Pancreas (tissue), 10 donors: ENCODE measurements at regions not wholly inside any gene's neighbourhood (a gene's known extent, or its start where the extent isn't known, plus 50 kb on each side); places are given as distances from the start of the nearest gene placed in this dataset.

Source experiments
- ATAC-seq, 4 donors: fragments of 200-7000 bp; cut with Tn5 transposase; one replicate each; pipeline versions ENCODE4 v1.8.0 to v1.9.1; 2020; ENCODE audit warnings: mild to moderate bottlenecking in 4 of 4, moderate library complexity in 4 of 4
- DNase-seq, 6 donors: peaks; one replicate each; pipeline ENCODE4 v3.0.0-alpha.2; 2020
- FAIRE-seq: peaks from 2 replicates; lab custom pipeline; 2012; peaks lifted over from hg19 to GRCh38; lab: Jason Lieb, UNC
- H3K27ac ChIP-seq, 4 donors: fragments of 200-600 bp; sonication (generic); 1 replicate in 3 of 4; 2 replicates in 1 of 4; pipeline versions ENCODE4 v1.5.0 to v1.8.0; 2020
- H3K27me3 ChIP-seq, 4 donors: fragments of 200-600 bp; one replicate each; pipeline ENCODE4 v1.8.0; 2021
- H3K36me3 ChIP-seq, 3 donors: fragments of 200-600 bp; sonication (generic) in 1 of 3; one replicate each; pipeline versions ENCODE4 v1.5.0 to v1.8.0; 2020 to 2021
- H3K4me1 ChIP-seq, 3 donors: fragments of 200-600 bp; one replicate each; pipeline ENCODE4 v1.8.0; 2021
- H3K4me3 ChIP-seq, 4 donors: fragments of 200-600 bp; sonication (generic) in 2 of 4; one replicate each; pipeline versions ENCODE4 v1.5.0 to v1.8.0; 2020 to 2021
- H3K9me3 ChIP-seq, 4 donors: fragments of 200-600 bp; one replicate each; pipeline ENCODE4 v1.8.0; 2021
- whole genome bisulfite sequencing, 2 donors: extraction: QIAGEN DNeasy Blood & Tissue Kit; methylation state at CpG; one replicate each; pipeline ENCODE4 v1.1.7; 2013; 5-methylcytosine and 5-hydroxymethylcytosine counted together
- intact Hi-C, 3 donors: fragments of 100-400 bp; cut with DNase I; formaldehyde crosslinking; loops; one replicate each; pipeline versions ENCODE4 v1.11.1 to v1.14.2; 2022
- TF ChIP-seq, protein P1 (sequence below), 4 donors: fragments of 200-600 bp; sonication (generic) in 3 of 4; IDR thresholded peaks; one replicate each; pipeline versions ENCODE4 v1.5.0 to v1.8.0; 2021; ENCODE audit warnings: antibody characterized with exemption in 4 of 4
- donor health status: healthy with polysubstance abuse.
- donor health status: DM: no; HTN: no; CAD: no; lungs with moderate emphysema.
- donor health status: DM: no; HTN: no; CAD: no.
- donor health status: control.
- donor health status: control.
- donor health status: Bipolar disorder and iron deficiency.
- donor health status: DM: yes; HTN: yes; CAD: no.
- donor health status: DM: no; HTN: no; CAD: no.
- donor health status: DM: no; HTN: no; CAD: no.
- donor health status: DM: yes; HTN: yes; CAD: no.

DNA sequence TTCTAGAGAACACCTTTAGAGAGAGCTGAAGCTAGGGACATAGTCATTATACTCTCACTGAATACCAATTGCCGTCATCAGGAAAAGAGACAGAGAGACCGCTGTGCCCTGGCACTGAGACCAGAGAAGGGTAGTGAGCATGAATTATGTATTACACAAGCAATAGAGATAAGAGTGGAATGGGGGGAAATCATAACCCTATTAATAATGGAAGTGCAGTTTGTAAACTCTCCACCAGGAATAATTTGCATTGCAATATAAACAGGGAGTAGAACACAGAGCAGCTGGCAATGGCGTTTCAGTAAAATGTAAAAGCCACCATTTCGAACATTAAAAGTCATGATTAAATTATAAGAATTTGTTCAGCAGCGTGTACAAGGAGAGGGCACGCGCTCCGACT is 244.5 kb downstream of the MAFB start:
- DNase-seq (no peak), ATAC-seq (no peak), FAIRE-seq (no peak)
- Histone ChIP-seq H3K4me1 (no peaks in the 10 kb centered on the region), H3K27ac (no peak overlapping the region), H3K36me3 (no peaks in the 10 kb centered on the region), H3K4me3 (no peak overlapping the region), H3K27me3 (no peaks in the 10 kb centered on the region), H3K9me3 (no peaks in the 10 kb centered on the region)
- TF ChIP-seq, protein P1, sequence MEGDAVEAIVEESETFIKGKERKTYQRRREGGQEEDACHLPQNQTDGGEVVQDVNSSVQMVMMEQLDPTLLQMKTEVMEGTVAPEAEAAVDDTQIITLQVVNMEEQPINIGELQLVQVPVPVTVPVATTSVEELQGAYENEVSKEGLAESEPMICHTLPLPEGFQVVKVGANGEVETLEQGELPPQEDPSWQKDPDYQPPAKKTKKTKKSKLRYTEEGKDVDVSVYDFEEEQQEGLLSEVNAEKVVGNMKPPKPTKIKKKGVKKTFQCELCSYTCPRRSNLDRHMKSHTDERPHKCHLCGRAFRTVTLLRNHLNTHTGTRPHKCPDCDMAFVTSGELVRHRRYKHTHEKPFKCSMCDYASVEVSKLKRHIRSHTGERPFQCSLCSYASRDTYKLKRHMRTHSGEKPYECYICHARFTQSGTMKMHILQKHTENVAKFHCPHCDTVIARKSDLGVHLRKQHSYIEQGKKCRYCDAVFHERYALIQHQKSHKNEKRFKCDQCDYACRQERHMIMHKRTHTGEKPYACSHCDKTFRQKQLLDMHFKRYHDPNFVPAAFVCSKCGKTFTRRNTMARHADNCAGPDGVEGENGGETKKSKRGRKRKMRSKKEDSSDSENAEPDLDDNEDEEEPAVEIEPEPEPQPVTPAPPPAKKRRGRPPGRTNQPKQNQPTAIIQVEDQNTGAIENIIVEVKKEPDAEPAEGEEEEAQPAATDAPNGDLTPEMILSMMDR (IDR thresholded peaks at IDR 0.05), result no peak
- WGBS, 2 donors, result 67 to 76% methylated on average over 8 of the region's 8 CpGs
- intact Hi-C loops, result no loop called here

DNA sequence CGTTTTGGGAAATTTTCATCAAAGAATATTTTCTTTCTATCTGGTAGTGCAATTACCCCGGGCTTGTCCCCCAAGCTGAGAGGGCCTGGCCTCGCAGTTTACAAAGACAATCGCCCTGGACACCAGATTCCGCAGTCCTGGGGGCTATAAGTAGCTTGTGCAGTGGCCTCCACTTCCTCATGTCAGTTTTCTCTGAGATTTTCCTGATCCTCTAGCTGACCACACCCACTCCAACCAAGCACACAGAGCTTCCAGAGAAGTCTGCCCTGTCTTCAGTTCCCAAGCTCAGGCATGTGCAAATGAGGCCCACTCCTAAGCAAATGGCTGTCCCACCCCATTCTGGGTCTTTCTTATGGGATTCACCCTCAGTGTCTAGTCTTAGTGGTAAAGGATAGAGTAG is 245.3 kb downstream of the MAFB start:
- no peak for DNase-seq
- no peak for FAIRE-seq
- Histone ChIP-seq H3K4me1 (no peaks in the 10 kb centered on the region), H3K27ac (no peak overlapping the region), H3K9me3 (no peaks in the 10 kb centered on the region), H3K27me3 (no peaks in the 10 kb centered on the region), H3K36me3 (no peaks in the 10 kb centered on the region), H3K4me3 (no peak overlapping the region)
- intact Hi-C loops, result no loop called here
- WGBS, 2 donors, result 49 to 53% methylated on average over 5 of the region's 5 CpGs
- ATAC-seq, result no peak
- TF ChIP-seq, protein P1 (IDR thresholded peaks at IDR 0.05), result no peak

DNA sequence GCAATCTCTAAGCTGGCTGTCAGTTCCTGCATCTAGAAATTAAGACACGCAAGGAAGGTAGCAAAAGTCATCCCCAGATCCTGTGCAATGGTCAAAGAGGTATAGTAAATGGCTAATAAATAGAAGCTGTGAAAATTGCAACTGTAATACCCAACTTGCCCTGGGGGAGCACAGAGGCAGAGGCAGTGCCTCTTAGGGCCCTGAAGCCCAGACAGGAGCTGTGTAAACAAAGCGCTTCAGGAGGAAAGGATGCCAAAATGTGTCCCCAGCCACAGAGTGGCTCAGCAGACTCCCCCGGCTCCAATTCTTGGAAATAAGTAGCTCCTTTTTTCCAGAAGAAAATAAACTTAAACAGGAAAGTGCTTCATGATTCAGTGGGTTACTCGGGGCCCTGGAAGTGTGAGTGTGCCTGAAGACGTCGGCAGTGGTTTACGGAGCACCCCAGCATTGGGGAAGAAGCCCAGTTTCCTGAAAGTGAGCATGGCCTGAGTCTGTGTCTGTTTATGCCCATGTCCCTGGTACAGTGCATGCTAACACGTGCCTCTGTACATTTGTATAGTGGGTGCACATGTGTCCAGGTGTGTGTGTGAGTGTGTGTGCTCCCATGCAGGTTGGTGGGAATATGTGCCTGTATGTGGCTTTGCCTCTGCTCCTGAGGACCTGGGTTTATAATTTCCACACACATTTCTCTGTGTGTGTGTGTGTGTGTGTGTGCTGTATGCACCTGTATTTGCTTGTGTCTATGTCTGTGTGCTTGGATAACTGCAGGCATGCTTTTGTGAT is 246.7 kb downstream of the MAFB start:
- DNase-seq (no peak), ATAC-seq (peak in 1 of 4 donors; percentile 38), FAIRE-seq (no peak)
- intact Hi-C loops, result no loop called here
- H3K4me1 ChIP-seq, result no peaks in the 10 kb centered on the region
- WGBS, 2 donors, result 52 to 55% methylated on average over 8 of the region's 8 CpGs
- no peak overlapping the region for H3K4me3 ChIP-seq
- H3K36me3 ChIP-seq, result no peaks in the 10 kb centered on the region
- TF ChIP-seq, protein P1 (IDR thresholded peaks at IDR 0.05), result no peak
- H3K9me3 ChIP-seq, result no peaks in the 10 kb centered on the region
- no peaks in the 10 kb centered on the region for H3K27me3 ChIP-seq
- H3K27ac ChIP-seq, result no peak overlapping the region

DNA sequence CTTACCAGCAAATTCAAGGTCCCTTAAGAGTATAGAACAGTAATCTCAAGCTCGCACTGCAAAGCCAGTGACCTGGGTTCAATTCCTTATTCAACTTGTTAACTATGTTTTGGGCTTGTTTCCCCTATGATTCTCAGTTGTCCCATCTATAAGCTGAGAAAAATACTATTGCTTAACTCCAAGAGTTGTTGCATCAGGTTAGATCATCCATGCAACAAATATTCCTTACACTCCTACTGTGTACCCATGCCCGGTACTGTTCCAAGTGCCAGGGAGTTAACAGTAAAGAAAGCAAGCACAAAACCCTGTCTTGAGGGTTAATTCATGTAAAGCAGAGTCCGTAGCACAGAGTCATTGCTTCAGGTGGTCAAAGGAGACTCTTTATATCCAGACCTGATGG is 247.3 kb downstream of the MAFB start:
- intact Hi-C loops, result no loop called here
- ATAC-seq, result no peak
- H3K27me3 ChIP-seq, result no peaks in the 10 kb centered on the region
- no peak for FAIRE-seq
- WGBS, 2 donors, result 64 to 71% methylated on average over 3 of the region's 3 CpGs
- H3K36me3 ChIP-seq, result no peaks in the 10 kb centered on the region
- no peak for DNase-seq
- H3K4me3 ChIP-seq, result no peak overlapping the region
- H3K27ac ChIP-seq, result no peak overlapping the region
- H3K4me1 ChIP-seq, result no peaks in the 10 kb centered on the region
- TF ChIP-seq, protein P1 (IDR thresholded peaks at IDR 0.05), result no peak
- no peaks in the 10 kb centered on the region for H3K9me3 ChIP-seq

DNA sequence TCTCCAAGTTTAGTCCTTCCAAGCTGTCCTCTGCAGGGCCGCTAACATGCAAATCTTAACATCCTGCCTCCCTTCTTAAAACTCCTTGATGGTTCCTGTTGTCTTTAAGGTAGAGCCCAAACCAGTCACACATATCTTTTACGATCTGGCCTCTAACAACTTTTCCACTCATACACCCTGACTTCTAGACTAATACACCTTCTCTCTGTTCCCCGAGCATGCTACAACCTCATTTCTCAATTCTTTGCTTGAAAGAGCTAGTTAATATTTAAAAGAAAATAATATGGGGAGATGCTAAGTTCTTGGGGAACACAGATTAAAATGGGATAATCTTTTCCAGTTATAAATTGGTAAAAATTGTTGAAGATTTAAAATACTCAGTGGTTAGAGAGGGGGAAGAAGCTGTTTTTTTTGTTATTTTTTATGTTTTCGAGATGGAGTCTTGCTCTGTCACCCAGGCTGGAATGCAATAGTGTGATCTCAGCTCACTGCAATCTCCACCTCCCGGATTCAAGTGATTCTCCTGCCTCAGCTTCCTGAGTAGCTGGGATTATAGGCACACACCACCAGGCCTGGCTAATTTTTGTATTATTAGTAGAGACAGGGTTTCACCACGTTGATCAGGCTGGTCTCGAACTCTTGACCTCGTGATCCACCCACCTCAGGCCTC is 250.7 kb downstream of the MAFB start:
- Histone ChIP-seq H3K27me3 (no peaks in the 10 kb centered on the region), H3K36me3 (no peaks in the 10 kb centered on the region), H3K4me3 (no peak overlapping the region), H3K27ac (no peak overlapping the region), H3K4me1 (no peaks in the 10 kb centered on the region), H3K9me3 (no peaks in the 10 kb centered on the region)
- 67% methylated on average over 8 of the region's 8 CpGs for WGBS, 2 donors
- no peak for ATAC-seq
- TF ChIP-seq, protein P1 (IDR thresholded peaks at IDR 0.05), result no peak
- DNase-seq, result no peak
- FAIRE-seq, result no peak
- intact Hi-C loops, result no loop called here
